ENCODE measurements at regions not wholly inside any gene's neighbourhood (a gene's known extent, or its start where the extent isn't known, plus 50 kb on each side); places are given as distances from the start of the nearest gene placed in this dataset.

GRCh38 chr9:136610426-136610825, 52.3 kb upstream of the EGFL7 start:
- no peak for TF ChIP-seq CTCF (IDR thresholded peaks at IDR 0.05)
- TF ChIP-seq POLR2A (IDR thresholded peaks at IDR 0.05) = no peak

Measured in heart left ventricle (tissue), 13 donors.